Thyroid gland (tissue), 4 donors: ENCODE measurements at regions not wholly inside any gene's neighbourhood (a gene's known extent, or its start where the extent isn't known, plus 50 kb on each side); places are given as distances from the start of the nearest gene placed in this dataset.

Source experiments
- DNase-seq, 2 donors: peaks; one replicate each; pipeline ENCODE4 v3.0.0-alpha.2; 2019
- H3K27ac ChIP-seq, 3 donors: fragments of 200-600 bp; sonication (generic); 1 replicate in 2 of 3; 2 replicates in 1 of 3; pipeline ENCODE4 v1.5.1; 2016 to 2019; ENCODE audit warnings: mild to moderate bottlenecking in 1 of 3, moderate library complexity in 1 of 3
- H3K27me3 ChIP-seq: fragments of 200-600 bp; sonication (generic); one replicate; pipeline ENCODE4 v1.5.1; 2019
- H3K36me3 ChIP-seq, 2 donors: fragments of 200-600 bp; sonication (generic); one replicate each; pipeline ENCODE4 v1.5.1; 2016 to 2019
- H3K4me1 ChIP-seq, 2 donors: fragments of 200-600 bp; sonication (generic); one replicate each; pipeline ENCODE4 v1.5.1; 2017 to 2019
- H3K4me3 ChIP-seq, 3 donors: fragments of 200-600 bp; sonication (generic); replicated peaks in 1 of 3; 1 replicate in 2 of 3; 2 replicates in 1 of 3; pipeline ENCODE4 v1.5.1; 2016; ENCODE audit warnings: mild to moderate bottlenecking in 1 of 3
- H3K9me3 ChIP-seq: fragments of 200-600 bp; sonication (generic); one replicate; pipeline ENCODE4 v1.5.1; 2017
- POLR2A ChIP-seq, 2 donors: fragments of 450-650 bp; IDR thresholded peaks; one replicate each; pipeline ENCODE4 v1.6.1; 2017; ENCODE audit warnings: antibody characterized with exemption in 2 of 2, mild to moderate bottlenecking in 2 of 2, moderate library complexity in 1 of 2
- WGBS, 2 donors: methylation state at CpG; one replicate each; pipeline ENCODE4 v1.1.5; 2017; 5-methylcytosine and 5-hydroxymethylcytosine counted together
- intact Hi-C: fragments of 100-400 bp; cut with DNase I; formaldehyde crosslinking; loops from one replicate; pipeline ENCODE4 v1.15.1; 2023
- TF ChIP-seq, protein P1 (sequence below), 6 experiments: fragments of 200-600 bp in 3 of 6; fragments of 450-650 bp in 3 of 6; sonication (generic) in 3 of 6; IDR thresholded peaks; one replicate each; pipeline ENCODE4 v1.5.1; 2016 to 2019; ENCODE audit warnings: antibody characterized with exemption in 6 of 6, mild to moderate bottlenecking in 2 of 6, inconsistent platforms in 1 of 6, moderate library complexity in 1 of 6

DNA sequence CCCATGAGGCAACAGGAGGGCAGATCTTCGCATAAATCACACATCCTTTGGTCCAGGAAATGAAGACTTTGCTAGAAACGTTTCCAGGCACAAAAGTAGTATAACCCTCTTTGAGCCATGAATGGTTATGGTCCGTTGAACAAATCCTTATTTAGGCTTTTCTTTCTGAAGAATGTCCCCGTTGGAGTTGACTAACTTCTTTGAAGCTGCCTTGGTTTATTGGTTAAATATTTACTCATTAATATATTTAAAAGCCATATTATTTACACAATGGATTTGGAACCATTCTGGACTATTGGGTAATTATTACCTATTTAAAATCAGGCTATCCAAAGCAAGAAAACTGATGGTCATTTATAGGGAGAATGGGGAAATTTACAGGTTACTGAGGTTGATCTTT, 347.6 kb upstream of the SLC30A5 start:
- no peaks in the 10 kb centered on the region for H3K9me3 ChIP-seq
- H3K4me3 ChIP-seq = no peak overlapping the region
- no peaks in the 10 kb centered on the region for H3K36me3 ChIP-seq
- TF ChIP-seq, protein P1, sequence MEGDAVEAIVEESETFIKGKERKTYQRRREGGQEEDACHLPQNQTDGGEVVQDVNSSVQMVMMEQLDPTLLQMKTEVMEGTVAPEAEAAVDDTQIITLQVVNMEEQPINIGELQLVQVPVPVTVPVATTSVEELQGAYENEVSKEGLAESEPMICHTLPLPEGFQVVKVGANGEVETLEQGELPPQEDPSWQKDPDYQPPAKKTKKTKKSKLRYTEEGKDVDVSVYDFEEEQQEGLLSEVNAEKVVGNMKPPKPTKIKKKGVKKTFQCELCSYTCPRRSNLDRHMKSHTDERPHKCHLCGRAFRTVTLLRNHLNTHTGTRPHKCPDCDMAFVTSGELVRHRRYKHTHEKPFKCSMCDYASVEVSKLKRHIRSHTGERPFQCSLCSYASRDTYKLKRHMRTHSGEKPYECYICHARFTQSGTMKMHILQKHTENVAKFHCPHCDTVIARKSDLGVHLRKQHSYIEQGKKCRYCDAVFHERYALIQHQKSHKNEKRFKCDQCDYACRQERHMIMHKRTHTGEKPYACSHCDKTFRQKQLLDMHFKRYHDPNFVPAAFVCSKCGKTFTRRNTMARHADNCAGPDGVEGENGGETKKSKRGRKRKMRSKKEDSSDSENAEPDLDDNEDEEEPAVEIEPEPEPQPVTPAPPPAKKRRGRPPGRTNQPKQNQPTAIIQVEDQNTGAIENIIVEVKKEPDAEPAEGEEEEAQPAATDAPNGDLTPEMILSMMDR (IDR thresholded peaks at IDR 0.05) = no peak
- no peak for TF ChIP-seq POLR2A (IDR thresholded peaks at IDR 0.05)
- H3K27me3 ChIP-seq = no peaks in the 10 kb centered on the region
- no peak for DNase-seq
- no peak overlapping the region for H3K27ac ChIP-seq
- 50 to 51% methylated on average over 4 of the region's 4 CpGs for WGBS, 2 donors
- intact Hi-C loops = no loop called here
- H3K4me1 ChIP-seq = peaks cover 5 to 10% of the 10 kb centered on the region in 2 donors

DNA sequence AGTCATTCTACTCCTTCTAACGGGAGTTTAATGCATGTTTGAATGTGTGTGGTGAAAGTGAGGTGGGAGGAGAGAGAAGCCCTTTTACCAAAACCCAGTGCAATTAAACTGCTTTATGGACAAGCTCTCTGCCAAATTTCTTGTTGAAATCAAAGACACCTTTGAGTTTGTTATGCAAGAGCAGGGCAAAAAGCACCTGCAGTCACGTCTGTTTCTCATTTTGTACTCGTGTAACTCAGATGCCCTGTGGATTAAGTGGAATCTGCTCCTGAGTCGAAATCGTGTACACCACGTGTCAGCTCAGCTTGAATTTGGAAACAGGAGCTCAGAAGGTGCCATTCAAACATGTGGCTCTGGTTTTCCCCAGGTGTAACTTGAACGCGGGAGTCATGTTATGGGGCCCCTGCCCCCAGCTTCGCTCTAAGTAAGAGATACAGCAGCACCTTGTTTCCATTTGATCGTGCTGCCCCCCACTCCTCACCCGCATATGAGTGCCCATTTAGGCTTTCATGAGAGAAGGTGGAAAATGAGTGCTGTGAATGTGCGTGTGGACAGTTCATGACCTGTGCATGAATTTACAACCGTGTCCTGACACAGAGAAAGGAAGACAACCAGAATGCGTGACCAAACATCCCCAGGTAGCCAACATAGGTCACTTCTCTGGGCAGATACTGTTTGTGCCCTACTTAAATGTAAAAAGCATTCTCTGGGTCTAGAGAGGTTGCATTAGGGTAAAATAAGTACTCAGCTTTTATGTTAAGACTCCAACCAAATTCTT, 347.0 kb upstream of the SLC30A5 start:
- no peaks in the 10 kb centered on the region for H3K27me3 ChIP-seq
- H3K4me3 ChIP-seq = no peak overlapping the region
- TF ChIP-seq, protein P1 (IDR thresholded peaks at IDR 0.05) = no peak
- TF ChIP-seq POLR2A (IDR thresholded peaks at IDR 0.05) = no peak
- H3K4me1 ChIP-seq = peaks cover 5 to 10% of the 10 kb centered on the region in 2 donors
- no peaks in the 10 kb centered on the region for H3K9me3 ChIP-seq
- intact Hi-C loops = no loop called here
- DNase-seq = no peak
- no peak overlapping the region for H3K27ac ChIP-seq
- WGBS, 2 donors = 85% methylated on average over 14 of the region's 14 CpGs
- H3K36me3 ChIP-seq = no peaks in the 10 kb centered on the region

DNA sequence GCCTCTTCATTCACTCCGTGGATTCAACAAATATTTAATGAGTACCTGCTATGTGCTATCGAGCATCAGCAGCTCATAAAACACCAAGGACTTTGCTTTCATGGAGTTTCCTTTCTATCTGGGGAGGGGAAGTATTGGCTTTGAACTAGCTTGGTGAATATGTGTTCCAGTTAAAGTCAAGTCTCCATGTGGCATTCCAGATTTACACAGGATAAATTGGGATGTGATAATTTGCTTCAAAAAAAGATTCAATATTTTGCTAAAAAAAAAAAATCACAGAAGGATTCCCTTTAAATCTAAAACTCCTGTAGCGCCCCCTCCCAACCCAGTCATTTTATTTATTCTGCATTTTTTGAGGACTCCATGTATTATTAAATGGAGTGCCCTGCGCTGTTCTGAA, 346.3 kb upstream of the SLC30A5 start:
- Histone ChIP-seq H3K4me3 (no peak overlapping the region), H3K4me1 (peaks cover 5 to 10% of the 10 kb centered on the region in 2 donors), H3K27ac (no peak overlapping the region), H3K27me3 (no peaks in the 10 kb centered on the region), H3K9me3 (no peaks in the 10 kb centered on the region), H3K36me3 (no peaks in the 10 kb centered on the region)
- 94 to 95% methylated on average over 4 of the region's 4 CpGs for WGBS, 2 donors
- no peak for DNase-seq
- intact Hi-C loops = no loop called here
- TF ChIP-seq, protein P1 (IDR thresholded peaks at IDR 0.05) = no peak
- no peak for TF ChIP-seq POLR2A (IDR thresholded peaks at IDR 0.05)

DNA sequence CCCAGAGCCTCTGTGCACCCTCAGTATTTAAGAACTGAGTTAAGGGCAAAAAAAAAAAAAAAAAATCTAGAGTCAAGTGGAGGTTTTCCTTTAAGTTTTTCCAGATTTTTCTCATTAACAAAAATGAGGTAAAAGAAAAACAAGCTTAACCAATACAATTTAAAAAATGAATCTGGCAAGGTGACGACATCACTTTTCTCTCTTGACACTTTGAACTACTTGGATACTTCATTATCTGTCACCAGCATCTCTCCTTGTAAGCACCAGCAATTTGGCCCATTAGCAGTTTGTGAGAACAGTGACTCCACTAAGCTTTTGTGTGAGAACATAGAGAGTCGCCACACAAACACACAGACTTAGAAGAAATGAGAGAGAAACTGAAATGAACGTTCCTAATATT, 345.7 kb upstream of the SLC30A5 start:
- H3K27ac ChIP-seq = no peak overlapping the region
- no peak overlapping the region for H3K4me3 ChIP-seq
- TF ChIP-seq, protein P1 (IDR thresholded peaks at IDR 0.05) = no peak
- TF ChIP-seq POLR2A (IDR thresholded peaks at IDR 0.05) = no peak
- DNase-seq = no peak
- H3K4me1 ChIP-seq = peaks cover 5 to 10% of the 10 kb centered on the region in 2 donors
- no peaks in the 10 kb centered on the region for H3K27me3 ChIP-seq
- 80% methylated on average over 3 of the region's 3 CpGs for WGBS, 2 donors
- H3K36me3 ChIP-seq = no peaks in the 10 kb centered on the region
- no peaks in the 10 kb centered on the region for H3K9me3 ChIP-seq
- intact Hi-C loops = no loop called here

DNA sequence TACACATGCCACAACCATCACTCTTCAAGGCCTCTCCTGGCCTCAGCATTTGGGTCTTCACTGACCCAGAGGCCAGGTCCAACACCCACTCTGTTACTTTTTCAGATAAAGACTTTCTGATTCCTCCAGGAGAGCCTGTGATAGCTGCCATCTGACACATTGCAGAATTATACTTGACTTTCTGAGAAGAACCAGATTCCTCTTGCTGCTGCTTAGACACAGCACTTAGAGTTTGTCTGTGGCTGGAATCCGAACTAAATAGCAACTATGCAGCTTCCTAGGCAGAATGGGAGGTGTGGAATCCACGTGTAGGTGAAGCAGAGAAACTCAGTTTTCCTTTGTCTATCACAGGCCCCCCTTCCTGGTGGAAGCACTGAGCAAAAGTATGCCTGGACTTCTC, 344.7 kb upstream of the SLC30A5 start:
- Histone ChIP-seq H3K27me3 (no peaks in the 10 kb centered on the region), H3K4me1 (peaks cover 5 to 10% of the 10 kb centered on the region in 2 donors), H3K9me3 (no peaks in the 10 kb centered on the region), H3K4me3 (no peak overlapping the region), H3K27ac (no peak overlapping the region), H3K36me3 (no peaks in the 10 kb centered on the region)
- no peak for TF ChIP-seq POLR2A (IDR thresholded peaks at IDR 0.05)
- TF ChIP-seq, protein P1 (IDR thresholded peaks at IDR 0.05) = no peak
- intact Hi-C loops = no loop called here
- no peak for DNase-seq
- 70 to 82% methylated on average over 2 of the region's 2 CpGs for WGBS, 2 donors
